GM12873 (cell line): ENCODE measurements at regions not wholly inside any gene's neighbourhood (a gene's known extent, or its start where the extent isn't known, plus 50 kb on each side); places are given as distances from the start of the nearest gene placed in this dataset.

Experiments used
- TF ChIP-seq, protein P1 (sequence below): IDR thresholded peaks from 2 replicates; pipeline ENCODE4 v1.5.1; 2012; ENCODE audit warnings: low read depth, mild to moderate bottlenecking, moderate library complexity, low read length, control low read depth; ENCODE audit not compliant: insufficient read depth; ENCODE audit errors: missing control alignments

DNA sequence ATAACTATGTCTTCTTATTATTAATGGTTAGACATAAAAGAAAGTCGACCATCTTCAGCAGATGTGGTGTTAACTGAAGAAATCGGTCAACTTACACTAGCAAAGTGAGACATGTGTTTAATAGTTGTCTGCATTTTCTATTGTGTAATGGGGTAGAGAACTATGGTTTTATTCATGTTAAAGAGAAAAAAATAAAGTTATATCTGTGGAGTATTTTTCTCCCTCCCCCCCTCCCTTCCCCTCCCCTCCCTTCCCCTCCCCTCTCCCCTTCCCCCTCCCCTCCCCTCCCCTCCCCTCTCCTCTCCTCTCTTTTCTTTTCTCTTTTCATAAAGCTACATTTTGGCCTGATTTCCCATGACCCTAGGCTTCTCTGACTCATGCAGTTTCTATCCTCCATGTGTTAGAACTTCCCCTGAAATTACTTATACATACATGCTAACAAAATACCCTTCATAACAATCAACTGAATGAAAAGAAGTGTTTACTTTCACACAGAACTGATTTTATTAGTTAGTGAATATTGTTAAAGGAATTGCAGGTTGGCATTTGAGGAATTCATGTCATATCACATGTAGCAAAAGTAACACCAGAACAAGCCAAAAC is 1431.0 kb upstream of the ATXN8OS start:
- TF ChIP-seq, protein P1, sequence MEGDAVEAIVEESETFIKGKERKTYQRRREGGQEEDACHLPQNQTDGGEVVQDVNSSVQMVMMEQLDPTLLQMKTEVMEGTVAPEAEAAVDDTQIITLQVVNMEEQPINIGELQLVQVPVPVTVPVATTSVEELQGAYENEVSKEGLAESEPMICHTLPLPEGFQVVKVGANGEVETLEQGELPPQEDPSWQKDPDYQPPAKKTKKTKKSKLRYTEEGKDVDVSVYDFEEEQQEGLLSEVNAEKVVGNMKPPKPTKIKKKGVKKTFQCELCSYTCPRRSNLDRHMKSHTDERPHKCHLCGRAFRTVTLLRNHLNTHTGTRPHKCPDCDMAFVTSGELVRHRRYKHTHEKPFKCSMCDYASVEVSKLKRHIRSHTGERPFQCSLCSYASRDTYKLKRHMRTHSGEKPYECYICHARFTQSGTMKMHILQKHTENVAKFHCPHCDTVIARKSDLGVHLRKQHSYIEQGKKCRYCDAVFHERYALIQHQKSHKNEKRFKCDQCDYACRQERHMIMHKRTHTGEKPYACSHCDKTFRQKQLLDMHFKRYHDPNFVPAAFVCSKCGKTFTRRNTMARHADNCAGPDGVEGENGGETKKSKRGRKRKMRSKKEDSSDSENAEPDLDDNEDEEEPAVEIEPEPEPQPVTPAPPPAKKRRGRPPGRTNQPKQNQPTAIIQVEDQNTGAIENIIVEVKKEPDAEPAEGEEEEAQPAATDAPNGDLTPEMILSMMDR, result no peak

DNA sequence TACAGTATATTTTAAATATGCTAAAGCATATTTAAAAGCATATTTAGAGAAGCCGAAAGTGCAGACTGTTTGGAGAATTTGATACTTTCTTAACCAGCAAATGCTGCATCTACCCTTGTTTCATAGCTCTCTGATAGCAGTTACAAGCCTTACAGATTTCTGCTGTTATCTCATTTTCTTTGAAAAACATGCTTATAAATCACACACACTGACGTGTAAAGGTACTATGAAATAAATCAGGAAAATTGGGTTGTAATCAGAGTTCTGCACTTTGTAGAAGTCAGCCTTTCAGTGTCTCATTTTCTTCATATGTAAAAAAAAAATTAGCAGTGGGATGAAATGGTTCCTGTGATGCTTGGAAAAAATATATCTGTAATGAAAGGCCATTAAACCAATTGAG is 1432.4 kb upstream of the ATXN8OS start:
- TF ChIP-seq, protein P1, result no peak

DNA sequence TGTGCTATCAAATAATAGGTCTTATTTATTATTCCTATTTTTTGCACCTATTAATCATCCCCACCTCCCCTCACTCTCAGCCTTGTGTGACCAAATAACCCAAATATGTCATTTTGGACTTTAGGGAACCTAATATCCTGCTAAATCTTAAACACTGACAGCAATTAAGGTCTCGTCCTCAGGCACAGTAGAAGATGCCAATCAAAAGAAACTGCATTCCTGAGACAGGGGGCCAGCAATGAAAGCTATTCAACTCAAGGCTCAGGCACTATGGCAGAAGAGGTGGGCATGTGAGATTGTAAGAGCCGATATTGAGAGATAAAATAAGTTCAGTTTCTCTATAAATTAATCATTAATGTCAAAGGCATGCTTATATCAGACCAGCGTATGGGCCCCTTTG is 1437.7 kb upstream of the PCDH9 start:
- TF ChIP-seq, protein P1, result no peak

DNA sequence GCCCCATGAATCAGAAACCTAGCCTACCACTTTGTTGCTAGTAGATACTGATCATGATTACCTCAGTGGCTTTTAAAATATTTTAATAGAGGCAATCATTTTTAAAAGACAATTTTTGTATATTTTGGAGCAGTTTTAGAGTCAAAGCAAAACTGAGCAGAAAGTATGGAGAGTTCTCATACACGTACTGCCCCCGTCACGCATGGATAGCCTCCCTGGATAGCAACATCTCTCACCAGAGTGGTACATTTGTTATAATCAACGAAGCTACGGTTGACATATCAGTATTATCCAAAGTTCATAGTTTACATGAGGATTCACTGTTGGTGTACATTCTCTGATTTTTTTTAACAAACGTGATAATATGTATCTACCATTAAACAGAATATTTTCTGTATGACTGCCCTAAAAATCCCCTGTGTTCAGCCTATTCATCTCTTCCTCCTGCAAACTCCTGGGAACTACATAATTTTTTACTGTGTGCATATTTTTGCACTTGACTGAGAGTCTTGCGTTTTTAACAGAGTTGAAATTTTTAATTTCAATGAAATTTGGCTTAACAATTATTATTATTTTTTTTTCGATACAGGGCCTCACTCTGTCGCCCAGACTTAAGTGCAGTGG is 1436.8 kb upstream of the PCDH9 start:
- TF ChIP-seq, protein P1, result no peak

DNA sequence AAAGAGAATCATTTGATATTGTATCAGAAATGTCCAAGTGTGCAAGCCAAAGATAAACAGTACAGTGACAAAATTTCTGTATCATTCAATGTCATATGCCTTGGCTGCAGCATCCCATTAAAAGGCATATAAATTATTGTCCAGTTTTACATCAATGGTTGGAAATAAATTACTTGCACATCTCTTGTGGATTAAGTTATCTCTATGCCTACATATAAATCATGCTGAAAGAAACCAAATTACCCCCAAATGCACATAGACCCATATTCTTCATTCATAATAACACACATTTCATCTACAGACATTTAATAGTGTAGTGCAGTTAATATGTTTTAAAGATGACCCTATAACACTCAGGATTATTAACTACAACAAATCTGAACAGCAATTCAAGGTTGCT is 1415.7 kb upstream of the PCDH9 start:
- TF ChIP-seq, protein P1, result no peak

DNA sequence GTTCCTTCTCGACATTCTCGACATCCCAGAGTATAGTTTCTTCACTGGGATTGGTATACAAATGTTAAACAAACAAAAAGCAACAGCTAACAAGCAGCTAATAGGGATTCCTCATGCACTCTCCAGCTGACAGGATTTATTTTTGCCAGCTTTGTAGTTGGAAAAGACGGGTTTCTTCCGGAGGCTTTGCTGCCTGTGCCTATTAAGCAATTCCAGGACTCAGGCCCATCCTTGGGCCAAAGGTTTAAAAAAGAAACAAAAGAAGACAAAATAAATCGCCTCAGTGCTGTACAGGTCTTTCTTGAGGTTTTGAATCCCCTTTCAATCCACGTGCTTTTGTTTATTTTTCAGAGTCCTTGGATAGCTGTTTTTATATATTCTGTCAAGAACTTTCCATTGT is 1414.5 kb upstream of the PCDH9 start:
- TF ChIP-seq, protein P1, result no peak

DNA sequence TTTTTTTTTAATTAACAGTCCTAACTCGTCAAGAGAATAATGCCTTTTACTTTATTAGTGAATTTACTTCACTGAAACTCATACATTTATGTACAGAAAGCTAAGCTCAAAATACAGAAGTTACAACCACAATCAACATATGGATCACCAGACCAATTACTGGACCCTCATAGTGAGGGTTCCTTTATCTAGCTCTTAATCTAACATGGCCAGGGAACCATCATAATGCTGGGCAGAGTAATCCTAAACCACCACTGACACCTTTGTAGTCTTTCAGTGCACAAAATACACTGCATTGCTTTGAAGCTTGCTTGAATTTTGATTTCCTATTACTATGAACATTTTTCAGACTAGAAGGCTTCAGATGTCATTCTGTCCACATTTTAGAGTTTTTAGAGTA is 1406.6 kb upstream of the PCDH9 start:
- TF ChIP-seq, protein P1, result no peak

DNA sequence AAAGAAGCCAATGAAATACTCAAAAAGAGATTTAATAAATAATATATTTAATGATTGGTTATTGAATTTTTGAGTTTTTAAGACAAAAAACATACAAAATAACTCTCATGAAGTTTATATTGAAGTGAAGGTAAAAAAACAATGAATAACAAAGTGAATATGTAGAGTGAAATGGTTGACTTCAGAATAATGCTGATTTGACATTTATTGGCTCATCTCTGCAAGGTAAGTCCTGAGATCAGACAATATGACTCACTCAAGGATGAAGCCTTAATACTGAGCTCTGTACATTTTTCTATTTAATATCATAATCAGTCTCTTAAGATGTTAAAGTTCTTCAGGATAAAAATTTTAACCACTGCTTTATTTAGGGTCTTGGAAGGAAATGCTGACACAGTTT is 1398.9 kb upstream of the PCDH9 start:
- TF ChIP-seq, protein P1, result no peak
